HS-5 (cell line): ENCODE measurements at regions not wholly inside any gene's neighbourhood (a gene's known extent, or its start where the extent isn't known, plus 50 kb on each side); places are given as distances from the start of the nearest gene placed in this dataset.
"Not testable (repeated sequence)": the region's sequence is repeated elsewhere in the genome, so short reads cannot be mapped to it uniquely, and the experiment has no call there.

Source experiments
- DNase-seq: peaks from one replicate; pipeline ENCODE4 v3.0.0-alpha.2; 2012; ENCODE audit warnings: low read depth

GRCh38 chr5:96528826-96529474 is 95.9 kb upstream of the PCSK1 start:
- no peak for DNase-seq

DNA sequence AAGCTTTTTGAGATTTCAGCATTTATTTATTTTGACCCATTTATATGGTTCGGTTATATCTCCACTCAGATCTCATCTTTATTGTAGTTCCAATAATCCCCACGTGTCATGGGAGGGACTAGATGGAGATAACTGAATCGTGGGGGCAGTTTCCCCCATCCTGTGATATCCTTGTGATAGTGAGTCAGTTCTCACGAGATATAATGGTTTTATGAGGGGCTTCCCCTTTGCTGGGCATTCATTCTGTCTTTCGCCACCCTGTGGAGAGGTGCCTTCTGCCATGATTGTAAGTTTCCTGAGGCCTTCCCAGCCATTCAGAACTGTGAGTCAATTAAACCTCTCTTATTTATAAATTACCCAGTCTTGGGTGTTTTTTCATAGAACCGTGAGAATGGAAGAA is 96.5 kb upstream of the PCSK1 start:
- no peak for DNase-seq

DNA sequence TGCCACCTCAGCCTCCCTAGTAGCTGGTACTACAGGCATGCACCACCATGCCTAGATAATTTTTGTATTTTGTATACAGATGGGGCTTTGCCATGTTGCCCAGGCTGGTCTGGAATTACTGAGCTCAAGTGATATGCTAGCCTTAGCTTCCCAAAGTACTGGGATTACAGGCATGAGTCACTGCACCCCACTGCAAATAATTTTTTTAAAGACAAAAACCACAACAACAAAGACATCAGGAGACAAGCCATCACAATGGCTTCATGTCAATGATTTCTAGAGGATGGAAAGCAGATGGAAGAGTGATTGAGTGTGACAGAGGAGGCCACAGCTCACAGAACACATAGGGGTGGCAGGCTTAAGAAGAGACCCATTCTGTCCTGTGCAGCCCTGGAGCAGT is 97.9 kb upstream of the PCSK1 start:
- DNase-seq: no peak

GRCh38 chr5:96533371-96533770 is 100.3 kb upstream of the PCSK1 start:
- DNase-seq: no peak

GRCh38 chr5:96537386-96537785 is 104.3 kb upstream of the PCSK1 start:
- DNase-seq: peak; percentile 73

GRCh38 chr5:96538808-96539250 is 105.8 kb upstream of the PCSK1 start:
- peak; percentile 64 for DNase-seq

- no peak for DNase-seq
Measured at GRCh38 chr5:96546120-96546519, 113.1 kb upstream of the PCSK1 start.

- DNase-seq: no peak
Measured at GRCh38 chr5:96547486-96547885, 114.4 kb upstream of the PCSK1 start.

DNA sequence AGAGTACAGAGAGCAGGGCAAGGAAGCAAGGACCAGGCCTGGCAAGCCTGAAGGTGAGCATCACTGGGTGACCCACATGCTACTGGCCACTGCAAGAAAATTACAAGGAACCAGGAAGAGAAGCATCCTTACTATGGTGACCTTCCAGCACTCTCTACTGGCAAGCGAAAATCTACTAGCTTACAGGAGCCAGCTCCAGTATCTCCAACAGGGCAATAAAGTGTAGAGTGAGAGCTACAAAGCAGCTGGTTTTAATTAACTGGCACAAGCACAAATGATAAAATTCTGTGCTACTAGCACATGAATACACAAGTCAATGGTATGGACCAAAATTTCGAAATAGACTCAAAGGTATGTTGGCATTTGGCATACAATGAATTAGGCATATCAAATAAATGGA is 113.3 kb upstream of the CAST start:
- no peak for DNase-seq

DNA sequence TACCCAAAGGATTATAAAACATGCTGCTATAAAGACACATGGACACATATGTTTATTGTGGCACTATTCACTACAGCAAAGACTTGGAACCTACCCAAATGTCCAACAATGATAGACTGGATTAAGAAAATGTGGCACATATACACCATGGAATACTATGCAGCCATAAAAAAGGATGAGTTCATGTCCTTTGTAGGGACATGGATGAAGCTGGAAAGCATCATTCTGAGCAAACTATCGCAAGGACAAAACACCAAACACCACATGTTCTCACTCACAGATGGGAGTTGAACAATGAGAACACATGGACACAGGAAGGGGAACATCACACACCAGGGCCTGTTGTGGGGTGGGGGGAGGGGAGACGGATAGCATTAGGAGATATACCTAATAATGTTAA is 101.3 kb upstream of the CAST start:
- DNase-seq: not testable (repeated sequence)

GRCh38 chr5:96562614-96563013 is 99.6 kb upstream of the CAST start:
- DNase-seq: no peak

- no peak for DNase-seq
Measured at GRCh38 chr5:96563816-96564215, 98.4 kb upstream of the CAST start.

DNA sequence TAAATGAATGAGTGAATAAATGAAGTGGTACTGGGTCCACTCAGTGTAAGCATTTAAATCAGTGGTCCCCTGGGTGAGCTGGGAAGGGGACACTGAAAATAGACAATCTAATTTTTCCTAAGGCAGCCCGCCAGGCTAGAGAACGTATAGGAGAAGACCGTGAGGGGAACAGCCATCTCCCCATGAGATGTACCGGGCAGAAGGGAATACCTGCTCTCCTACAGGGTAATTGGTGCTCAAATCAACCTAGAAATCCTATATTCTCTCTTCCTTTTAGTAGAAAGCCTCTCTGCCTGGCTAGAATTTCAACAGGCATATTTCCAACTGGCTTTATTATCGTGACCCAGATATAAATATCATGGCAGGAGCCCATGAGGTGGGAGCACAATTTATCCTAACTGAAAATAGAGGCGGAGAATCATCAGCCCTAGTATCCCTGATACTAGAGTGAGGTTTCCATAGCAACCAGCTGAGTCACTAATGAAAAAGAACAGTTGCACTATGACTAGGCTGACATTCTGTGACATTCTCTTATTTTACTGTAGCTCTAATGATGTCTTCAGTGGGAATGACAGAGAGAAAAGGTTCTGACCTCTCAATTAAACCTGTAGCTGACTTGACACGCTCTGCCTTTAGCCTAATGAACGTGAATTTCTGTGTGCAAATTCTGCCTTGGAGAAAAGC is 96.5 kb upstream of the CAST start:
- DNase-seq: no peak

GRCh38 chr5:96566833-96567587 is 95.2 kb upstream of the CAST start:
- no peak for DNase-seq

DNA sequence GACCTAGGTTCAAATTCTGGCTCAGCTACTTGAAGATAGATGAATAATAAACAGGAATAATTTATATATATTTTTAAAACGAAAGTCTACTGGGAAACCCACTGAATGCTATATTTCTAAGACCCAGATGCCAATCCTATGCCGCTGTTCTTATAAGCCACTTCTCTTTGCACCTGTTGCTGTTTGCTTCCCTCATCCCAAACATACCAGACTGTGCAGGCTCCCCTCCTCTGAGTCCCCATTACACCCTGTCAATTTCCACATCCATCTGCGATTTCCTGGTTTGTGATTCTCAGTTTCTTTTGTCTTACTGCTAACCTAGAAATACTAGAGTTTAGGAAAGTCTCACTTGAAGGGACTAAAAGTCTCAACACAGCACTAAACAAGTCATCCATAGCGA is 92.8 kb upstream of the CAST start:
- no peak for DNase-seq

- no peak for DNase-seq
Measured at GRCh38 chr5:96569770-96570169, 92.4 kb upstream of the CAST start.

GRCh38 chr5:96572864-96573512 is 89.2 kb upstream of the CAST start:
- peak; percentile 90 for DNase-seq

DNA sequence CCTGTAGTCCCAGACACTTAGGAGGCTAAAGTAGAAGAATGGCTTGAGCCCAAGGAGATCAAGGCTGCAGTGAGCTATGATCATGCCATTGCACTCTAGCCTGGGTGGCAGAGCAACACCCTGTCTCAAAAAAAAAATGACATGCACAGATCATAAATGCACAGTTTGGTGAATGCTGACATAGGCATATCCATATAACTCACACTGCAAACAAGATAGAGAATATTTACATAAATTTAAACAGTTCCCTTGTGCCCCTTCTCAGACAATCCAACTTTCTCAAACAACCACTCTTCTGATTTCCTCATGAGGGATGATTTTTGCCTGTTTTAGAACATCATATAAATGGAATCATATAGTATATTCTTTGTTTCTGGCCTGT is 88.7 kb upstream of the CAST start:
- no peak for DNase-seq

- DNase-seq: no peak
Measured at GRCh38 chr5:96576876-96577275, 85.3 kb upstream of the CAST start.

- no peak for DNase-seq
Measured at GRCh38 chr5:96577909-96578308, 84.3 kb upstream of the CAST start.

GRCh38 chr5:96579711-96580110 is 82.5 kb upstream of the CAST start:
- DNase-seq: no peak

GRCh38 chr5:96582343-96582742 is 79.8 kb upstream of the CAST start:
- no peak for DNase-seq

DNA sequence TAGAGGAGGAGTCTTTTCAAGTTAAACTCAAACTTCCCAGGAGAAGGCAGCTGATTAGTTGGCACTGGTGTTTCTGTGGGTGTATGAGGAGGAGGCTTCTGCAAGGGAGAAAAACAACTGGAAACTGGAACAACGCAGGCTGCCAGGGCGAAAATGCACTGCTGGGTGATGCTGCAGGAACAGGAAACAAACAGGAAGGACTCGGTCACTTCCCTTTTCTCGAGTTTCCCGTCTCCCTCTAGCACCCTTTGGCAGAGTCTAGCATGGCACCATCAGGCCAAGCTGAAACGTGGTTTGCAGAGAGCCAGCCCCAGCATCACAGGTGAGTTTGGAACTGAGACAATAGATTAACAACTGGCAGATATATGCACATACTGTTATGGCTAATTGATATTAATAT is 77.5 kb upstream of the CAST start:
- no peak for DNase-seq
